ENCODE measurements at regions not wholly inside any gene's neighbourhood (a gene's known extent, or its start where the extent isn't known, plus 50 kb on each side); places are given as distances from the start of the nearest gene placed in this dataset.

DNA sequence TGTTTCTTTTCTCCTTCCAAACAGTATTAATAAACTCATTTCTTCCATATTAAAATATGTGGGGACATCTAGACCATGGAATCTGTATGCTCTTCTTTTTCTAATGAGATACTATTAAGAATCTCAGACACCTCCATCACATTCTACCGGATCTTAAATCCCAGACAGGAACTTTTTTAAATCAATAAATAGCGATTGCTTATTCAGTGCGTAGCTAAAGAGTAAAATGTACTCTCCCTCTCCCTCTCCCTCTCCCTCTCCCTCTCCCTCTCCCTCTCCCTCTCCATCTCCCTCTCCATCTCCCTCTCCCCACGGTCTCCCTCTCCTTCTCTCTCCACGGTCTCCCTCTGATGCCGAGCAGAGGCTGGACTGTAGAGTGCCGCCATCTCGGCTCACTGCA is 297.0 kb downstream of the HNRNPD start:
- TF ChIP-seq, protein P1, sequence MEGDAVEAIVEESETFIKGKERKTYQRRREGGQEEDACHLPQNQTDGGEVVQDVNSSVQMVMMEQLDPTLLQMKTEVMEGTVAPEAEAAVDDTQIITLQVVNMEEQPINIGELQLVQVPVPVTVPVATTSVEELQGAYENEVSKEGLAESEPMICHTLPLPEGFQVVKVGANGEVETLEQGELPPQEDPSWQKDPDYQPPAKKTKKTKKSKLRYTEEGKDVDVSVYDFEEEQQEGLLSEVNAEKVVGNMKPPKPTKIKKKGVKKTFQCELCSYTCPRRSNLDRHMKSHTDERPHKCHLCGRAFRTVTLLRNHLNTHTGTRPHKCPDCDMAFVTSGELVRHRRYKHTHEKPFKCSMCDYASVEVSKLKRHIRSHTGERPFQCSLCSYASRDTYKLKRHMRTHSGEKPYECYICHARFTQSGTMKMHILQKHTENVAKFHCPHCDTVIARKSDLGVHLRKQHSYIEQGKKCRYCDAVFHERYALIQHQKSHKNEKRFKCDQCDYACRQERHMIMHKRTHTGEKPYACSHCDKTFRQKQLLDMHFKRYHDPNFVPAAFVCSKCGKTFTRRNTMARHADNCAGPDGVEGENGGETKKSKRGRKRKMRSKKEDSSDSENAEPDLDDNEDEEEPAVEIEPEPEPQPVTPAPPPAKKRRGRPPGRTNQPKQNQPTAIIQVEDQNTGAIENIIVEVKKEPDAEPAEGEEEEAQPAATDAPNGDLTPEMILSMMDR (IDR thresholded peaks at IDR 0.05; ENCODE audit: insufficient read depth in 1 of 2, low read depth in 1 of 2, low read length in 1 of 2, severe bottlenecking in 1 of 2, unreplicated experiment in 1 of 2), result no peak
- Mint-ChIP-seq H3K4me3 (ENCODE audit: unreplicated experiment) (no peak overlapping the region), H3K27me3 (ENCODE audit: insufficient read depth, unreplicated experiment) (no peaks in the 10 kb centered on the region), H3K9me3 (ENCODE audit: unreplicated experiment) (no peaks in the 10 kb centered on the region), H3K27ac (ENCODE audit: unreplicated experiment) (no peak overlapping the region), H3K36me3 (ENCODE audit: insufficient read depth, unreplicated experiment) (no peaks in the 10 kb centered on the region), H3K4me1 (ENCODE audit: low read depth, unreplicated experiment) (no peaks in the 10 kb centered on the region)
- BruUV-seq (replicated peaks), result no TSS peak
- ChIA-PET CTCF (no interaction called here), POLR2A (no interaction called here)
- Histone ChIP-seq H3K36me3 (ENCODE audit: control insufficient read depth, insufficient read depth, low read length) (no peaks in the 10 kb centered on the region), H3K4me3 (ENCODE audit: low read depth, low read length) (no peak overlapping the region), H3K9me3 (no peaks in the 10 kb centered on the region), H3K27me3 (replicated peaks; ENCODE audit: control insufficient read depth, insufficient read depth, low read length) (no peaks in the 10 kb centered on the region), H3K4me1 (no peaks in the 10 kb centered on the region)
- DNase-seq, result no peak
- intact Hi-C loops (cut with micrococcal nuclease; ENCODE audit: unreplicated experiment), result no loop called here

DNA sequence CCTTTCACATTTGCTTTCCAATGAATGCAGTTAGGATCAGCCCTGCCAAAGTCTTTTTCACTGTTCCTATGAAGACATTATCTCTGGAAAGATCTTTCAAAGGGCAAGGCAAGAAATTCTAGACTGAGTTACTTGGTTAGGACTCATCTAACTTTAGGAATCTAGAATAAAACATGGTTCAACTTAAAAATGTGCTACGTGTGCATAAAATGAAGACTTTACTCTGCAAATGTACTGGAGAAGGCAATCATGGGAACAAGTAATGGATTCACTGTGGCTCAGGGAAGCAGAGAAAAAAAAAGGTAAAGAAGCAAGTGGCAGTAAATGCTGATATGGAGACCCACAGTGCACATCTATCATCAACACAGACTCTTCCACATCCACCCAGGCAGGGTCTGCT is 297.4 kb downstream of the HNRNPD start:
- TF ChIP-seq, protein P1 (IDR thresholded peaks at IDR 0.05; ENCODE audit: insufficient read depth in 1 of 2, low read depth in 1 of 2, low read length in 1 of 2, severe bottlenecking in 1 of 2, unreplicated experiment in 1 of 2), result no peak
- no TSS peak for BruUV-seq (replicated peaks)
- ChIA-PET POLR2A (no interaction called here), CTCF (no interaction called here)
- no peaks in the 10 kb centered on the region for H3K36me3 Mint-ChIP-seq (ENCODE audit: insufficient read depth, unreplicated experiment)
- no peaks in the 10 kb centered on the region for H3K36me3 ChIP-seq (ENCODE audit: control insufficient read depth, insufficient read depth, low read length)
- no peak for DNase-seq
- no peaks in the 10 kb centered on the region for H3K27me3 ChIP-seq (replicated peaks; ENCODE audit: control insufficient read depth, insufficient read depth, low read length)
- no peaks in the 10 kb centered on the region for H3K9me3 ChIP-seq
- no peaks in the 10 kb centered on the region for H3K4me1 ChIP-seq
- H3K4me3 Mint-ChIP-seq (ENCODE audit: unreplicated experiment), result no peak overlapping the region
- no peaks in the 10 kb centered on the region for H3K27me3 Mint-ChIP-seq (ENCODE audit: insufficient read depth, unreplicated experiment)
- intact Hi-C loops (cut with micrococcal nuclease; ENCODE audit: unreplicated experiment), result no loop called here
- H3K9me3 Mint-ChIP-seq (ENCODE audit: unreplicated experiment), result no peaks in the 10 kb centered on the region
- no peaks in the 10 kb centered on the region for H3K4me1 Mint-ChIP-seq (ENCODE audit: low read depth, unreplicated experiment)
- no peak overlapping the region for H3K27ac Mint-ChIP-seq (ENCODE audit: unreplicated experiment)
- H3K4me3 ChIP-seq (ENCODE audit: low read depth, low read length), result no peak overlapping the region

DNA sequence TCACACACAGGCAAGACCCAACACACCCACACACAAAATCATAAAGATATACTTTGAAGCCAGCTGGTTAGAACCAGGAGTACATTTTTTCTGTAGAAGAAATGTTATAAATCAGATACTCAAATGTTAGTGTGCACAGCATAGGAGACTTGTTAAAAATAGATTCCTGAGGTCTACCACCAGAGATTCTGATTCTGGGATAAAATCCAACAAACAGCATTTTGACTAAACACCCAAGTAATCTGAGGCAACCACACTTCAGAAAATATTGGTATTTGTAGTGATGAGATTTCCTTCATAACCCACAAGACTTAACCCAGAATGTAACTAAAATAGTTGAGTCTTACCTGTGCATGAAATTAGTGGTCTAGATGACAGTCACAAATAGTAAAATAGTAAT is 301.8 kb downstream of the HNRNPD start:
- BruUV-seq (replicated peaks), result no TSS peak
- CTCF ChIA-PET, result no interaction called here

More for the DNA sequence above, 301.8 kb downstream of the HNRNPD start:
- Mint-ChIP-seq H3K27ac (ENCODE audit: unreplicated experiment) (no peak overlapping the region), H3K9me3 (ENCODE audit: unreplicated experiment) (no peaks in the 10 kb centered on the region), H3K4me3 (ENCODE audit: unreplicated experiment) (no peak overlapping the region), H3K36me3 (ENCODE audit: insufficient read depth, unreplicated experiment) (no peaks in the 10 kb centered on the region), H3K4me1 (ENCODE audit: low read depth, unreplicated experiment) (no peaks in the 10 kb centered on the region), H3K27me3 (ENCODE audit: insufficient read depth, unreplicated experiment) (peaks cover 5% of the 10 kb centered on the region)
- Histone ChIP-seq H3K36me3 (ENCODE audit: control insufficient read depth, insufficient read depth, low read length) (no peaks in the 10 kb centered on the region), H3K4me3 (ENCODE audit: low read depth, low read length) (no peak overlapping the region), H3K9me3 (no peaks in the 10 kb centered on the region), H3K27me3 (replicated peaks; ENCODE audit: control insufficient read depth, insufficient read depth, low read length) (no peaks in the 10 kb centered on the region), H3K4me1 (no peaks in the 10 kb centered on the region)
- TF ChIP-seq, protein P1 (IDR thresholded peaks at IDR 0.05; ENCODE audit: insufficient read depth in 1 of 2, low read depth in 1 of 2, low read length in 1 of 2, severe bottlenecking in 1 of 2, unreplicated experiment in 1 of 2), result no peak
- DNase-seq, result no peak
- intact Hi-C loops (cut with micrococcal nuclease; ENCODE audit: unreplicated experiment), result no loop called here
- POLR2A ChIA-PET, result no interaction called here

All from Caco-2 (cell line).